ENCODE measurements at regions not wholly inside any gene's neighbourhood (a gene's known extent, or its start where the extent isn't known, plus 50 kb on each side); places are given as distances from the start of the nearest gene placed in this dataset.

DNA sequence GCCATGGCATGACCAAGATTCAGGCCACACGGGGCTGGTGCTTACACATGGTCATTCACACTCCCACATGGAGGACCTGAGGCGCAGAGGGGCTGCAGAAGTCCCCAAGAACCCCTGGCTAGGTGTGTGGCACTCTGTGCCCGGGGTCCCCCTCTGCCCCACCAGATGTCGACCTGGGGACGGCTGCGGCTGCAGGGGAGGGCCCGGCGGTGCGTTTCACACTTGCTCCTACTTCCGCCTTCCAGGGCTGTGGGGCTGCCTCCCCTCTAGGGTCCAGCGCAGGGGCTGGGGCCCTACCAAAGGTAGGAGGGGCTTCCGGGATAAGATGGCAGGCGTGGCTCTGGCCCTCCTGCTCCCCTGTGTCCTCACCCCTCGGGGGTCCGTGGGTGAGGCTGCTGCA, 81.1 kb upstream of the SLCO4A1 start:
- TF ChIP-seq, protein P1, sequence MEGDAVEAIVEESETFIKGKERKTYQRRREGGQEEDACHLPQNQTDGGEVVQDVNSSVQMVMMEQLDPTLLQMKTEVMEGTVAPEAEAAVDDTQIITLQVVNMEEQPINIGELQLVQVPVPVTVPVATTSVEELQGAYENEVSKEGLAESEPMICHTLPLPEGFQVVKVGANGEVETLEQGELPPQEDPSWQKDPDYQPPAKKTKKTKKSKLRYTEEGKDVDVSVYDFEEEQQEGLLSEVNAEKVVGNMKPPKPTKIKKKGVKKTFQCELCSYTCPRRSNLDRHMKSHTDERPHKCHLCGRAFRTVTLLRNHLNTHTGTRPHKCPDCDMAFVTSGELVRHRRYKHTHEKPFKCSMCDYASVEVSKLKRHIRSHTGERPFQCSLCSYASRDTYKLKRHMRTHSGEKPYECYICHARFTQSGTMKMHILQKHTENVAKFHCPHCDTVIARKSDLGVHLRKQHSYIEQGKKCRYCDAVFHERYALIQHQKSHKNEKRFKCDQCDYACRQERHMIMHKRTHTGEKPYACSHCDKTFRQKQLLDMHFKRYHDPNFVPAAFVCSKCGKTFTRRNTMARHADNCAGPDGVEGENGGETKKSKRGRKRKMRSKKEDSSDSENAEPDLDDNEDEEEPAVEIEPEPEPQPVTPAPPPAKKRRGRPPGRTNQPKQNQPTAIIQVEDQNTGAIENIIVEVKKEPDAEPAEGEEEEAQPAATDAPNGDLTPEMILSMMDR (IDR thresholded peaks at IDR 0.05; ENCODE audit: control insufficient read depth, extremely low read depth, insufficient read depth) = no peak
- no peak overlapping the region for H3K4me3 ChIP-seq (ENCODE audit: low read depth, low read length)
- no peak for DNase-seq (ENCODE audit: low read depth)

DNA sequence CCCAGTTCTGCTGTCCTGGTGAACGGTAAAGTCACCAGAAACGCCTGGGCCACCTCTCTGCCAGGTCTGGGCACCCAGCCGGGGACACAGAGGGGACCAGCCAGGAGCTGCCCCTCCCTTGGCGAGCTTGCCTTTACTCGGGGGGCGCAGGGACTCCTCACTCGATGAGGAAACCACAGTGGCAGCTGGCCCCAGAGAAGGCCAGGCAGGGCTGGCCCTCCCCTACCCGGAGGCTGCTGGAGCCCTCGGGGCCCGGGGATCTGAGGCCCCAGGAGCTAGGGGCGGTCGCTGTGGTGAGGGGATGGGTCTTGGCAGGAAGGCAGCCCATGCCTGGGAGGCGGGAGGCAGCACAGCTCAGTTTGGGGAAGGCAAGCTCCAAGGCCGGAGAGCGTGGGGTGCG, 80.4 kb upstream of the SLCO4A1 start:
- DNase-seq (ENCODE audit: low read depth) = no peak
- TF ChIP-seq, protein P1 (IDR thresholded peaks at IDR 0.05; ENCODE audit: control insufficient read depth, extremely low read depth, insufficient read depth) = no peak
- H3K4me3 ChIP-seq (ENCODE audit: low read depth, low read length) = no peak overlapping the region

- DNase-seq (ENCODE audit: low read depth) = no peak
Observed at GRCh38 chr20:62562831-62563230, 79.5 kb upstream of the SLCO4A1 start.

DNA sequence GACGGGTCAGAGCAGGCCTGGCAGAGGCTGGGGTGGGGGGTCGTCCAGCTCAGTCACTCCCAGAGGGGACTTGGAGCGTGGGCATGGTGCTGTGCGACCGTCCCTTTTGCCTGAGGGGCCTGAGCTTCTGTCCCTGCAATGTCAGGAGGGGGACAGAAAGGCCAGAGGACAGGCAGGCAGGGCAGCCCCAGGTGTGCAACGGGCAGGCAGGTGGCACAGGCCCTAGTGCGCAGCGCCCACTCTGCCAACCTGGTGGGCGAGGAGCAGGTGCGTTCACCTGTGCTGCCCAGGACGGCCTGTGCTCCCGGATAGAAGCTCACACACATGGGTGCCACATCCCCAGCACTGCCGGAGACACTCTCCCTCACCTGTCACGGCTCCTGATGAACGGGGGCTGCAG, 78.7 kb upstream of the SLCO4A1 start:
- DNase-seq (ENCODE audit: low read depth) = no peak
- H3K4me3 ChIP-seq (ENCODE audit: low read depth, low read length) = no peak overlapping the region
- TF ChIP-seq, protein P1 (IDR thresholded peaks at IDR 0.05; ENCODE audit: control insufficient read depth, extremely low read depth, insufficient read depth) = no peak

More at GRCh38 chr20:62562831-62563230, 79.5 kb upstream of the SLCO4A1 start:
- TF ChIP-seq, protein P1 (IDR thresholded peaks at IDR 0.05; ENCODE audit: control insufficient read depth, extremely low read depth, insufficient read depth) = no peak
- no peak overlapping the region for H3K4me3 ChIP-seq (ENCODE audit: low read depth, low read length)

DNA sequence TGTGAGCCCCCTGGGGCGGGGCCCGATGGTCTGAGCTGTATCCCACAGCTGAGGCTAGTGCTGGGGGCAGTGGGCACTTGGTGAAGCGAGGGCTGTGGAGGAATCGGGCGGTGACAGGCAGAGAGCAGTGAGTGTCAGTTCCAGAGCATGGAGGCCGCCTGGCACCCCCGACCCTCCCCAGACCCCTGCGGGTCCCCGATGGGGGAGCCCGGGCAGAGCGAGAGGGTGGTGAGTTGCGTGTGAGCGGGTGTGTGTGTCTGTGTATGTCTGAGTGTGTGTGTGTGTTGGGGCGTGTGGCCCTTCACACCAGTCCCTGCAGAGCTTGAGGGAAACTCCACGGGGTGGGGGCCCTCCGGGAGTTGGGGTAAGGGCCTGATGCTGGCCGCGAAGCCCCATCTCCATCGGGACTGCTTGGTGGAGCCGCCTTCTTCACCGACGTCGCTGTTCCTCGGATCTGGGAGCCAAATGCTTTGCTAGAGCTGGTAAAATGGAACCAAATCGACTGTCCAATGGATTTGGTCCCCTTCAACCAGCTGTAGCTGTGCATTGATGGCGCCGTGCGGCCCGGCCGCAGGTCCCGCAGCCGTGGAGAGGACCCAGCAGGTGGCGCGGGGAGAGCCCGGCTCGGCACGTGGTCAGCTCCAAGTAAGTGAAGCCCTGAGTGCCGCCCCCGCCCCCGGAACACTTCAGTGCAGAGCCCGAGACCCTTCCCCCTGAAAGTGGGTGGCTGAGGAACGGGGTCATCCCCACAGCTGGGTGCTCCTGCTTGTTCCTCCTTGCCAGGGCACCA, 77.7 kb upstream of the SLCO4A1 start:
- TF ChIP-seq, protein P1 (IDR thresholded peaks at IDR 0.05; ENCODE audit: control insufficient read depth, extremely low read depth, insufficient read depth) = no peak
- H3K4me3 ChIP-seq (ENCODE audit: low read depth, low read length) = no peak overlapping the region
- no peak for DNase-seq (ENCODE audit: low read depth)

GRCh38 chr20:62566266-62566665, 76.0 kb upstream of the SLCO4A1 start:
- no peak for DNase-seq (ENCODE audit: low read depth)
- no peak overlapping the region for H3K4me3 ChIP-seq (ENCODE audit: low read depth, low read length)
- TF ChIP-seq, protein P1 (IDR thresholded peaks at IDR 0.05; ENCODE audit: control insufficient read depth, extremely low read depth, insufficient read depth) = no peak

DNA sequence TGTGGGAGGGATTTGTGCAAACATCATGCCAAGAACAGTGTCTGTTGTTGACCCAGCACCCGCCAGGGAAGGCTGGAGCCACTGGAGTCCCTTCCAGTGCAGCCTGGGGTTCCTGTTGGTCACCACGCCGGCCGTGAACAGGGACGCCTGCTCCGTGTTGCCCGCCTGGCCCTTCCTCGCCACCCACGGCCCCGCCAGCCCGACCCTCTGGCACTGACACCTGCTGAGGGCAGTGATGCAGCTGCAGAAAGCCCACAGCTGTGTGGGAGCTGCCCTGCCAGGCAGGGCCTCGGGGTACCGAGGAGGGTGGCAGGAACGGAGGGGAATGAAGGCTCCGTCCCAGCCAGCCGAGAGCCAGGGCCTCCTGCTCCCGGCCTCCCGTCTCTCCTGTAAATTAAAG, 75.5 kb upstream of the SLCO4A1 start:
- no peak overlapping the region for H3K4me3 ChIP-seq (ENCODE audit: low read depth, low read length)
- no peak for DNase-seq (ENCODE audit: low read depth)
- TF ChIP-seq, protein P1 (IDR thresholded peaks at IDR 0.05; ENCODE audit: control insufficient read depth, extremely low read depth, insufficient read depth) = no peak
